HG03565 (cell line): ENCODE measurements at regions not wholly inside any gene's neighbourhood (a gene's known extent, or its start where the extent isn't known, plus 50 kb on each side); places are given as distances from the start of the nearest gene placed in this dataset.

ENCODE experiments used
- ATAC-seq: cut with Tn5 transposase; IDR thresholded peaks from one replicate; pipeline ENCODE4 v1.9.1; 2021; ENCODE audit warnings: mild to moderate bottlenecking, moderate library complexity; ENCODE audit not compliant: unreplicated experiment

- ATAC-seq = no peak
Observed at GRCh38 chr2:164182116-164182627, 439.1 kb downstream of the GRB14 start.

GRCh38 chr2:164178835-164179465, 442.3 kb downstream of the GRB14 start:
- ATAC-seq = no peak

GRCh38 chr2:164164602-164165001, 428.8 kb upstream of the FIGN start:
- ATAC-seq = no peak

- no peak for ATAC-seq
Observed at GRCh38 chr2:164155558-164155957, 419.8 kb upstream of the FIGN start.

- no peak for ATAC-seq
Observed at GRCh38 chr2:164151522-164151921, 415.7 kb upstream of the FIGN start.

- no peak for ATAC-seq
Observed at GRCh38 chr2:164150604-164151003, 414.8 kb upstream of the FIGN start.

GRCh38 chr2:164146441-164146840, 410.6 kb upstream of the FIGN start:
- ATAC-seq = no peak

- ATAC-seq = no peak
Observed at GRCh38 chr2:164145093-164145987, 409.5 kb upstream of the FIGN start.

- no peak for ATAC-seq
Observed at GRCh38 chr2:164143183-164143930, 407.5 kb upstream of the FIGN start.

- no peak for ATAC-seq
Observed at GRCh38 chr2:164142755-164143154, 406.9 kb upstream of the FIGN start.

- ATAC-seq = no peak
Observed at GRCh38 chr2:164141271-164141670, 405.5 kb upstream of the FIGN start.

- ATAC-seq = no peak
Observed at GRCh38 chr2:164138750-164139149, 402.9 kb upstream of the FIGN start.

GRCh38 chr2:164134336-164134735, 398.5 kb upstream of the FIGN start:
- ATAC-seq = no peak

- ATAC-seq = no peak
Observed at GRCh38 chr2:164127971-164128527, 392.2 kb upstream of the FIGN start.

GRCh38 chr2:164126960-164127660, 391.3 kb upstream of the FIGN start:
- ATAC-seq = no peak

- no peak for ATAC-seq
Observed at GRCh38 chr2:164115806-164116205, 380.0 kb upstream of the FIGN start.

GRCh38 chr2:164114937-164115336, 379.1 kb upstream of the FIGN start:
- no peak for ATAC-seq

- ATAC-seq = no peak
Observed at GRCh38 chr2:164112105-164112504, 376.3 kb upstream of the FIGN start.

- ATAC-seq = no peak
Observed at GRCh38 chr2:164110515-164110914, 374.7 kb upstream of the FIGN start.

GRCh38 chr2:164109006-164109405, 373.2 kb upstream of the FIGN start:
- ATAC-seq = no peak
